ENCODE measurements at regions not wholly inside any gene's neighbourhood (a gene's known extent, or its start where the extent isn't known, plus 50 kb on each side); places are given as distances from the start of the nearest gene placed in this dataset.
"Not testable (repeated sequence)": the region's sequence is repeated elsewhere in the genome, so short reads cannot be mapped to it uniquely, and the experiment has no call there.

DNA sequence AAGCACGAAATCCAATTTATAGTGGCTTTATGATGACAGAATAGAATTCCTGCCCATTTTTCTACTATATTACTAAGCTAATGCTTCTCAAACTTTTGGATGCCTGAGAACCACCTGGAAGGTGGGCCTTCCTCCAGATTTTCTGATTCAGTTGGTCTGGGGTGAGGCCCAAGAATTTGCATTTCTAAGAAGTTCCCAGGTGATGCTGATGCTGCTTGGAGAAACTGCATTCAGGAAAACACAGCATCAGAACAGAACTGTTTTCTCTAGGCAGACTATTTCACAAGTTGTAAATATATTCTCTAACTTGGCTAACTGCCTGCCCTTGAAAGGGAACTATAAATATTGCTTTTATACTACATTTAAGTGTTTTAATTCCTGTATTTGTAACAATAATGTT is 644.9 kb upstream of the DPPA4 start:
- DNase-seq (ENCODE audit: low read depth in 4 of 4, low spot score in 3 of 4): no peak

DNA sequence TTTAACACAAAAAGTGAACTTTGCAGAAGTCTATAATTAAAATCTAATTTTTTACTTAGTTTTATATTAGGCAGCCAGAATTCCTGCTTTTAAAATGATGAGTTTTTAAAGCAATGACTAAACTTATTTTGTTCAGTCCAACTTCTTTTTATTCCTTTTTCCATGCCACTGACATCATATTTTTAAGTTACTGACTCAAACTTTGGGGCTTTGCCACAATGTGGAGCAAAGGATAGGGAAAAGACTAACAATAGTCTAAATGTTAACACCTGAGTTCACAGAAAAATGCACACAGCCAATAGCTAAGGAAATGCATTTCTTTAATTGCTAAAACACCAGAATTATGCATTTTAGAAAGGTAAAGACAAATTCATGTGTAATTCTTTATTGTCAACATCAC is 647.6 kb upstream of the DPPA4 start:
- no peak for DNase-seq (ENCODE audit: low read depth in 4 of 4, low spot score in 3 of 4)

DNA sequence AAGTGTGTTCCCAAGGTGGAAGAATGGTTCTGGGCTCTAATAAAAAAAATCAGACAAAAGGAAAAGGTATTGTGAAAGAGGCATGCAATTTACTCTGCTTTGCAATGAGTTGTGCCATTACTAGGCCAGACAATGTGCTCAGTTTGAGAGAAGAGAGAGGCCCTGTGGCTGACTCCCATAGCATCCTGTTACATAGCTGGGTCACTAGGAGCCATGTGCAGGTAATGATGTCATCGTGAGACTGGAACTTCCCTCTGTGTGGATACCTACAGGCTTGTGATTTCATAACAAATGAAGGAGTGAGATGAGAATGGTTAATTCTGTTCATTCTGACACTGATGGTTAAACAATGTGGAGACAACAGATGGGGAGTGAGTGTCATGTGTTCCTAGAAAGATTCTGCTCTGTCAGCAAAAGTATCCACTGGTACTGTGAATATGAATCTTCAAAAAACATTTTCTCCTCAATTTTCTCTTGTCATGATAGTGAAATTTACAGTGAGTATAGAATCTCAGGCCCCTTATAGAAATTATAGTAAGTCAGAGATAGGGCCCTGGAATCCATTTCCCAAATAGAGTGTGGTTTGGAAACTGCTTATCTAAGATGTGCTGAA is 648.7 kb upstream of the DPPA4 start:
- DNase-seq (ENCODE audit: low read depth in 4 of 4, low spot score in 3 of 4): no peak

DNA sequence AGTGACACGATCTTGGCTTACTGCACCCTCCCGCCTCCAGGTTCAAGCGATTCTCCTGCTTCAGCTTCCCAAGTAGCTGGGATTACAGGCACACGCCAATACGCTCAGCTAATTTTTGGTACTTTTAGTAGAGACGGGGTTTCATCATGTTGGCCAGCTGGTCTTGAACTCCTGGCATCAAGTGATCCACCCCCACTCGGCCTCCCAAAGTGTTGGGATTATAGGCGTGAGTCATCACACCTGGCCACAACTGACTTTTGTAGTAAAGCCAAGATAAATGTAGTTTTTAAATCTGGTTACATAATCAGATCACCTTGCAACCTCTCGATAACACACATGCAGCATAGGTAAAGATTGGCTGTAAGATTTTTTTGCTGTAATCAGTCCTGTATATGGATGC is 657.5 kb upstream of the DPPA4 start:
- no peak for DNase-seq (ENCODE audit: low read depth in 4 of 4, low spot score in 3 of 4)

DNA sequence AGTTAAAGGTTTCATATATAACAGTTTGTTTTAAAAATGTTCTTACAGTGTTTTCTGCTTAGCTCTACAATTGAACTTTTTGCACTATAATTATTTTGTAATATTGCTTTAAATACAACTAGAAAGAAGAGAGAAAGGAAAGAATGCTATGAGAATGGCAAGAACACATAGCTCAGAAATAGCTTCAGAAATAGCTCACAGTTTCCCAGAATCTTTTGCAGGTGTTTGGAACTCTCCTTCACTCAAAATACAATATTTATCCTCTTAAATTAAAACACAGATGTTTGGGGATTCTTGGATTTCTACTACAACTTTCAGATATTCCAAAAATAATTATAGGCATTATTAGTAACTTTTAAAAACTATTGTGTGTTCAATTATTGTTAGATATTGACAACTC is 658.0 kb upstream of the DPPA4 start:
- no peak for DNase-seq (ENCODE audit: low read depth in 4 of 4, low spot score in 3 of 4)

DNA sequence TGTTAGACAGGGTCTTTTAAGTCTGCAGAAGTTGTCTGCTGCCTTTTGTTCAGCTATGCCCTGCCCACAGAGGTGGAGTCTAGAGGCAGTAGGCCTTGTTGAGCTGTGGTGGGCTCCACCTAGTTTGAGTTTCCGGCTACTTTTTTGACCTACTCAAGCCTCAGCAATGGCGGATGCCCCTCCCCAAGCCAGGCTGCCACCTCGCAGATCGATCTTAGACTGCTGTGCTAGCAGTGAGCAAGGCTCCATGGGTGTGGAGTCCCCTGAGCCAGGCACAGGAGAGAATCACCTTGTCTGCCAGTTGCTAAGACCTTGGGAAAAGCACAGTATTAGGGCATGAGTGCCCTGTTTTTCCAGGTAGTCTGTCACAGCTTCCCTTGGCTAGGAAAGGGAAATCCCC is 664.6 kb upstream of the DPPA4 start:
- DNase-seq (ENCODE audit: low read depth in 4 of 4, low spot score in 3 of 4): not testable (repeated sequence)

DNA sequence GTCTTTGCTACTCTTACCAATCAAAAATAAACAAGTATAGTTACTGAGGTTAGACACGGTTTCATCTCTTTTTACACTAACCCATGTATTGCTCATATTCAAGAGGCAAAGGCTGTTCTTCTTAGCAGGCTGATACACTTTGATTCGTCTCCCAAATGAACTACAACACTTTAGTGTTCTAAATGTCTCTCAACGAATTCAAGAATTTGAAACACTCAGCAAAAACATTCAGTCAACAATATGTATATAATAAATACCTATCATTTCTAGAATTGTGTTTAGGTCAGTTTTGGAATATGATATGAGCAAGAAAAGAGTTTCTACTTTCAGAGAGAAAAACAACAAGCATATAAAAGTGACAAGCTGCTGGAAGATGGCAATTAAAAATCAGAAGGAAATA is 669.6 kb upstream of the DPPA4 start:
- DNase-seq (ENCODE audit: low read depth in 4 of 4, low spot score in 3 of 4): no peak

DNA sequence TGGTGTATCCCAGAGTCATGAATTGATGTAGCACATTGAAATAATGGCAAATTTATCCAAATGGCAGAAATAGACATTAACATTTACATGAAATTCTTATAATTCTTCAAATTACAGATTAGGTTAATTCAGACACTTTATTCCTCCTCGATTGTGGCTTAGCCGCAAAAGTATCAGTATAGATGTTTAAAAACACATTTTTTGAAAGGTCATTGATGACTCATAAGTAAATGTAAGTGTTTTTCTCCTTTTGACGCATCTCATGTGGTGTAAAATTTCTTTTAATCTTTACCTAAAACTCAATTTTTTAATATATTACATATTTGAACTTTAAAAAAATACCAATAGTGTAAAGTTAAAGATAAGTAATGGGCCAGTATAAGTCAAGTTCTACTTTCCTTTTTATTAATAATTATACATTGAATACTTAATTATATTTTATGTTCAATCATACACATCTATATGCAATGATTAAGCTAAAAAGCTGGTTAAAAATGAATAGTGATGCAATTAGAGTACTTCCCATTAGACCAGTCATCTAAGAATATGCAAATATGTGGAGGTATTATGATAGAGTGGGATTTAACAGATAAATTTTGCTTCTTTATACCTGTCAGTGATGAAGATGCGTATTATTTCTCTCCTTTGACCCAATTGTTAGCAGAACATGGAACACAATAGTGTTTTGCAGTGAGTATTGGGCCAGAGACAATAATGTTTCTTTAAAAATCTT is 678.1 kb upstream of the DPPA4 start:
- no peak for DNase-seq (ENCODE audit: low read depth in 4 of 4, low spot score in 3 of 4)

DNA sequence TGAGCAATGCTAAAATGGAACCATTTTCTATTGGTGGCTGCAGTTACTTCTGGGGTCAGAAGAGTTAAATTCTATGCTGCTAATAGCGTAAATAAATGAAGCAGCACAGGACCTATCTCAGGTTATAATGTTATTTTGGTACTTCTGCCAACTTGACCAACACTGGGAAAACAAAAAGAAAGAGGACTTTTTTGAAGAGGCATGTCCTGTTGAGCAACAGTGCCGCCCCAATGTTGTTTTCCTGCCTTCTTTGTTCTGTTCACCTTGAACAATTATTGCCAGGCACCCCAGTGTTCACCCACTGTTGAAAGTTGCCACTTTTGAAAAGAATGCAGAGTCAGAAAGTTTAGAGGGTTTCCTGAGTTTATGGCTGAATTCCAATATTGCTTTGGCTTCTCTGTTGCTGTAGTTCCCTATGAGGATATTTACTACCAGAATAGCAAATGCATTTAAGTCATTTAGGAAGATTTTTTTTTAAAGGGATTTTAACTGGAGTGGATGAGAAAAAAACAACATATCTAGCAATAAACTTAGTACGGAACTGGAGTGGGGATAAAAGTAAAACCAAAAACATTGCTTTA is 679.0 kb upstream of the DPPA4 start:
- no peak for DNase-seq (ENCODE audit: low read depth in 4 of 4, low spot score in 3 of 4)

DNA sequence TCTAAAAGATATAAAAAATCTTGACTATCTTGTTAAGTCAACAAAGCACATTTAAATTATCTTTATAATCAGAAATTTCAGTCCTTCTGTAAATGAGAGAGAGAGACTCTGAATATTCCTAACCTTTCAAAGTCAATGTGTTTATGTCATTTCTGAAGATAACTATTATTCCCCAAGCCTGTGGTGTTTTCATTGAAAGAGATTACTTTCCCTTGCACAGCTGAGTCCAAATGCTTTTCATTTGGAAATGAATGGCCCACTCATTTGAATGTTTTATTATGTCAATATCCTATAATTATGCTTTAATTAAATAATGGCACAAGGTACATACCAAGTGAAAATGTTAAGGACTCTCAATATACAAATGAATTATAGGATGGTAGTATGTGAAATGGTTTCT is 680.0 kb upstream of the DPPA4 start:
- DNase-seq (ENCODE audit: low read depth in 4 of 4, low spot score in 3 of 4): no peak

DNA sequence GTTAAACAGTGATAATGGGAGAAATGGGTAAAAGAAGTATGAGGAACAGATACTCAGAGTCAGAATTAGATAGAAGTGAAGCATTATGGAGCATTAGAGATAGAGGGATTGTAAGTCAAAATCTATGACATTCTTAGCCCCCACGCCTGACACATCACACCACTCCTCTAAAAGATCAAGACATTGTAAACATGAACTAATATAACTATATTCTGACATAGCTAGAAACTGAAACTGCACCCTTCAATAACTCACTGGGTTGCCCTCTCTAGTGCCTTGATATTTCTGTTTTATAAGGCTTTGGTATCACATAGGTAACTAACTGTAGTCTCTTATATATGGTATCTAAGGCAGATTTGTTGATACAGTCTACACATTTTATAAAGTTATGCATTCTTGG is 684.3 kb upstream of the DPPA4 start:
- DNase-seq (ENCODE audit: low read depth in 4 of 4, low spot score in 3 of 4): no peak

DNA sequence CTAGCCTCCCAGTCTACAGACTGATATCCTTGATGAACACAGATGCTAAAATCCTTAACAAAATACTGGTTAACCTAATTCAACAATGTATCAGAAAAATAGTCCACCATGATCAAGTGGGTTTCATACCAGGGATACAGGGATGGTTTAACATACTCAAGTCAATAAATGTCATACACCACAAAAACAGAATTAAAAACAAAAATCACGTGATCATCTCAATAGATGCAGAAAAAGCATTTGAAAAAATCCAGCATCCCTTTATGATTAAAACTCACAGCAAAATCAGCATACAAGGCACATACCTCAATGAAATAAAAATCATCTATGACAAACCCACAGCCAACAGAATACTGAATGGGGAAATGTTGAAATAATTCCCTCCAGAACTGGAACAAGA is 685.7 kb upstream of the DPPA4 start:
- not testable (repeated sequence) for DNase-seq (ENCODE audit: low read depth in 4 of 4, low spot score in 3 of 4)

DNA sequence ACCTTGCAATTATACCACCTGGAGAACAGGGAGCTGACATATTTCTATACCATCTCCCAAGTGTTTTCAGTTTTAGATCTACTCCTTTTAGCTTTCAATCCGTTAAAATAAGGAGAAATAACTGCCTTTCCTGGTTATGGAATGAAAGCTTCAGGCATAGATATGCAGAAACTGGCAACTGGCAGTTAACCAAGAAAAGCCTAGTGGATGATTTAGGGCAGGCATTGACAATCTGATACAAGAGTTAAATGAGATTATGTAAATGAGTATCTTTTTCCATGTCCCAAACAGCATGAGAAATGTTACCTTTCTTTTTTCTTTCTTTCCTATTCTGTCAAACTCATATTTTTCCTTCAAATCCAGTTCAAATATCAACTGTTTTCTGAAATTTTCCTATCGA is 689.1 kb upstream of the DPPA4 start:
- no peak for DNase-seq (ENCODE audit: low read depth in 4 of 4, low spot score in 3 of 4)

DNA sequence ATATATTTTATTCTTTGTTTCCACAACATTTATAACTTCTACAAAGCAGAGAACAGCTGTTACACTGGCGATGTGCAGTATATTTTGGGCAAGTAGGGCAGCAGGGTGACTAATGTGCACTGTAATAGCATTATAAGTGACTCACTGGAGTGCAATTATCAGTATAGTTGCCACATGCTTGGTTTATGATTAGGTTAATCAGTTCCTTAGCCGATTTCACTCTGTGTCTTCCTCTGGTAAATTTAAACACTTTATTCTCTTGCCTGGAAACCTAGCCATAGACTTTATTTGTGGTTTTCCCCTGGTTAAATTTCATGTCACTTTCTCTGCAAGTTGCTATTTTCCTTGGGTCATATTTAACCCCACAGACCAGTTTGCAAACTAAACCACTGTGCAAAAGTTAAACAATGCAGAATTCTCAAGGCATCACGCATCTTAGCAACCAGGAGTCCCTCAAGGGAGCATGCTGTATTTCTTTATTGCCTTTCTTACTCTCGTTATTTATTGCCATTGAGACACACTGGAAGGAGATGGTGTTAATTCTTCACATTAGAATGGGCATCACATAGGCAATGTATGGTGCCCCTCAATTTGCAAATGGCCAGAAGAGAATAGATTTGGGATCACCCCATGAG is 690.2 kb upstream of the DPPA4 start:
- no peak for DNase-seq (ENCODE audit: low read depth in 4 of 4, low spot score in 3 of 4)

DNA sequence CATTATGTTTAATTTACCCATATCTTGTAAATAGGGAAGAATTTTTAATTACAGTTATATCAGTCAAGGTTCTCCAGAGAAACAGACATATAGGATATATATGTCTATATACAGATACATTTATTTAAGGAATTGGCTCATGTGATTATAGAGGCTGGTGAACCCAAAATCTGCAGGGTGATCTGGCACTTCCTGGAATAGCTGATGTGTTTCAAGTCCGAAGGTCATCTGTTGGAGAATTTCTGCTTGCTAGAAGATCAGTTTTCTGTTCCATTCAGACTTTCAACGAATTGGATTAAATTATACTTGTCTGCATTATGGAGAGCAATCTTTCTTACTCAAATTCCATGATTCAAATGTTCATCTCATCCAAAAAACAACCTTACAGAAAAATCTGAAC is 694.6 kb upstream of the DPPA4 start:
- DNase-seq (ENCODE audit: low read depth in 4 of 4, low spot score in 3 of 4): no peak

DNA sequence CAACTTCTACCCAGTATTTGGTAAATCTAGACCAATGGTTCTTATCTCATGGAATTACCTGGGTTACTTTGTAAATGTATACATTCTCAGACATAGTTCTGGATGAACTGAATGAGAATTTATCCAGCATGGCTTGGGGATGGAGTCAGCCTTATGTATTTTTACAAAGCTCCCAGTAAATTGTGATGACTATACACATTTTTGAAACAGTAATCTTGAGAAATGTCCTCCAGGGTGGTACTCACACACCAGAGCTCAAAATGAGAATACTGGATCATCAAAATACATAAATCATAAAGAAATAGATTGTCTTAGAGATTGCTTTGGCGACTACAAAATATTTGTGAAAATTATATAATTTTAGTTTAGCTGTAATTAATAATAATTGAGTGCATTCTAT is 722.1 kb upstream of the DPPA4 start:
- DNase-seq (ENCODE audit: low read depth in 4 of 4, low spot score in 3 of 4): no peak

DNA sequence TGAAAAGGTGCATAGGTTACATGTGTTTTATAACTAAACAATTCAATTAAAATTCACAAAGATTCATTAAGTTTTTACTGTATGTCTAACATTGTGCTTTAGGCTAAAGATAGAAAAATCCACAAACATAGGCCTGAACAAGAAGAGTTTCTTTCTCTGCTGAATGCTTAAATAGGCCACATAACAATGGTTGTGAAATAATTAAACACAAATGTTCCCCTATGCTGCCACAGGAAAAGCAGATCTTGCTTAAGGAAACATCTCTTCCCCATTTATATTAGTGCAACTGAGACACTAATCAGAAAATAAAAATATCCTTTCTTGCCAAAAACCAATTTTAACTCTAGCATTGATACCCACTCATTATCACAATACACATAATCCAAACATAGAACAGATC is 725.4 kb upstream of the DPPA4 start:
- no peak for DNase-seq (ENCODE audit: low read depth in 4 of 4, low spot score in 3 of 4)

DNA sequence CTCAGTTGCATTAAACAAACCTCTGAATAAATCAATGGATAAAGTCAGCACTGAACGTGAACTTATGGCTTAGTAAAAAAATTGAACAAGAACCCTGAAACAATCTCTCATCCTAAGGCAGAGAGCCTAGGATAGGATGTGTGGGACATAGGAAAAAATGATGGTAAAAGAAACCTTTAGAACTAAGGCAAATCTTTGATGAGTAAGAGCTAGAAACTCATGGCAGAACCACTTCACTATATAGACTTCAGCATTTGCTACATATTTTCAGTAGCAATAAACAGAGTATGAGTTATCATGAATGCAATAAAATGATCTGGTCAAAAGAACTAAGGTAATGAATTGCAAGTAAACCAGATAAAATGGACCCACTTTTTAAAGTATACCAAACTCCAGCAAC is 725.8 kb upstream of the DPPA4 start:
- no peak for DNase-seq (ENCODE audit: low read depth in 4 of 4, low spot score in 3 of 4)

DNA sequence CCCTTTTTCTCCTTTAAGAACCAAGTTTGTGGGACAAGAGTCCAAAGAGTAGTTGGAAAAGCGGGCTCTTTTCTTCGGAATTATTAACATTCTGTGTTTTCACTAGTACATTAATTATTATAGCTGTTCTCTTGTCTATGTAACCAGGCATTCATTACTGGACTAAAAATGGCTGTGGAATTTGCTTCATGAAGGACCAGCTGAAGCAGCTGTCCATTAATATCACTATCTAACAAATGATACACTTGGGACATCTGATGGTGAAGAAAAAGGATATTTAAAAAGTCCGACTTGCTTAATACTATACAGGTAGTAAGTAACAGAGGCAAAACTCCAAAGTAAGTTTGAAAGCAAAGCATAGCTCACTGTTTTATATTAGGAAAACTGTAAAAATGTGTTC is 728.9 kb upstream of the DPPA4 start:
- no peak for DNase-seq (ENCODE audit: low read depth in 4 of 4, low spot score in 3 of 4)

DNA sequence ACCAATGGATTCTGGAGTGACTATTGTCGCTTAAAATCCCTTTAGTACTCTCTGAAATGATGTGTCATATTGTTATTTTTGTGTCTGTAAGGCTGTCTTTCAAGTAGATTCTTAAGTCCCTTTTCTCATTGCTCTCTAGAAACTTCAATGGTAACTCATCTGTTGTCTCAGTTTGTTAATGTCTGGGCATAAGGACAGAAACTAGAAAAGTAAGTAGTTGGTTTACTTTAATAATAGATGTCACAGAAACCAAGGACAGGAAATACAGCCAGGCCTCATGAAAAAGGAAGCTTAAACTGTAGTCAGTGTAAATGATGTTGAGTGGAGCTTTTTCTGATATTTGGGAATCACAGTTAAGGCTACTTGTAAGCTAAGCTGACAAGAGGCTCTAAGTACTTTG is 730.2 kb upstream of the DPPA4 start:
- DNase-seq (ENCODE audit: low read depth in 4 of 4, low spot score in 3 of 4): no peak

DNA sequence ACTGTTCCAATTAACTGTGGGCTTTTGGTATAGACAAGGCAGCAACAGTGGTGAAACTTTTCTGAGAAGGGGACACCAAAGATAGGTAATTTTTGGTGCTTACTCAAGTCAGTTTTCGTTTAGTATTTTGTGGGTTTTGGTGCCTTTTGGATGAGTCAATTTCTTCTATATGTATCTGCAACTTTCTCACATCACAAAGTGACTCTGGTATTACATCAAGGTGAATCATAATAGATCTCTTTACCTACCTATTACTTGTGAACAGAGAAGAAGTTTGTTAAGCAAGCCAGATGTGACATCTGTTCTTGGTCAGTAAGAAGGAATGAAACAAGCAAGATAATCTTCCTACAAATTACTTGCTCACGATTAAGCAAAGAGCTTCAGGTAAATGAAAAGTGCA is 732.4 kb upstream of the DPPA4 start:
- DNase-seq (ENCODE audit: low read depth in 4 of 4, low spot score in 3 of 4): no peak

Data from left renal pelvis (tissue), 4 donors.